Left lung (tissue), 4 donors: ENCODE measurements at regions not wholly inside any gene's neighbourhood (a gene's known extent, or its start where the extent isn't known, plus 50 kb on each side); places are given as distances from the start of the nearest gene placed in this dataset.
"Not testable (repeated sequence)": the region's sequence is repeated elsewhere in the genome, so short reads cannot be mapped to it uniquely, and the experiment has no call there.

Experiments used
- ATAC-seq: fragments of 200-7000 bp; cut with Tn5 transposase; one replicate; pipeline ENCODE4 v1.9.1; 2020; ENCODE audit warnings: moderate library complexity
- DNase-seq, 4 donors: peaks; one replicate each; pipeline ENCODE4 v3.0.0-alpha.2; 2013 to 2020
- H3K27ac ChIP-seq, 2 donors: fragments of 200-600 bp; sonication (generic) in 1 of 2; one replicate each; pipeline versions ENCODE4 v1.5.0 to v1.8.0; 2020 to 2021
- H3K27me3 ChIP-seq, 2 donors: fragments of 200-600 bp; sonication (generic) in 1 of 2; one replicate each; pipeline versions ENCODE4 v1.5.0 to v1.8.0; 2020 to 2021
- H3K36me3 ChIP-seq, 2 donors: fragments of 200-600 bp; sonication (generic) in 1 of 2; one replicate each; pipeline versions ENCODE4 v1.5.0 to v1.8.0; 2020 to 2021
- H3K4me1 ChIP-seq, 2 donors: fragments of 200-600 bp; one replicate each; pipeline ENCODE4 v1.8.0; 2021
- H3K4me3 ChIP-seq, 2 donors: fragments of 200-600 bp; sonication (generic) in 1 of 2; one replicate each; pipeline versions ENCODE4 v1.5.0 to v1.8.0; 2020 to 2021; ENCODE audit warnings: mild to moderate bottlenecking in 1 of 2
- H3K9me3 ChIP-seq, 2 donors: fragments of 200-600 bp; sonication (generic) in 1 of 2; one replicate each; pipeline versions ENCODE4 v1.5.0 to v1.8.0; 2020 to 2021
- intact Hi-C, 2 donors: fragments of 100-400 bp; cut with DNase I; formaldehyde crosslinking; loops; one replicate each; pipeline versions ENCODE4 v1.11.2 to v1.14.2; 2022
- donor health status: DM: no; HTN: yes; CAD: no.
- donor health status: DM: no; HTN: no; CAD: no.

- ATAC-seq, result not testable (repeated sequence)
Observed at GRCh38 chr2:131604652-131605051, 77.0 kb downstream of the CCDC74A start.

GRCh38 chr2:131606366-131606765 lies 78.7 kb downstream of the CCDC74A start:
- ATAC-seq, H3K27me3 ChIP-seq, H3K36me3 ChIP-seq, H3K4me3 ChIP-seq, DNase-seq, H3K4me1 ChIP-seq, intact Hi-C loops, H3K27ac ChIP-seq, H3K9me3 ChIP-seq: not testable (repeated sequence)

More at GRCh38 chr2:131604652-131605051, 77.0 kb downstream of the CCDC74A start:
- DNase-seq, H3K27me3 ChIP-seq, H3K4me1 ChIP-seq, H3K36me3 ChIP-seq, H3K4me3 ChIP-seq, H3K9me3 ChIP-seq, intact Hi-C loops, H3K27ac ChIP-seq: not testable (repeated sequence)

- H3K36me3 ChIP-seq, H3K27ac ChIP-seq, intact Hi-C loops, H3K4me1 ChIP-seq, H3K9me3 ChIP-seq, DNase-seq, ATAC-seq, H3K4me3 ChIP-seq, H3K27me3 ChIP-seq: not testable (repeated sequence)
Observed at GRCh38 chr2:131607056-131607455, 79.4 kb downstream of the CCDC74A start.

GRCh38 chr2:131614539-131614938 lies 86.9 kb downstream of the CCDC74A start:
- H3K27ac ChIP-seq, H3K36me3 ChIP-seq, H3K9me3 ChIP-seq, DNase-seq, ATAC-seq, H3K4me3 ChIP-seq, H3K27me3 ChIP-seq, H3K4me1 ChIP-seq, intact Hi-C loops: not testable (repeated sequence)

GRCh38 chr2:131618320-131618719 lies 90.6 kb downstream of the CCDC74A start:
- H3K9me3 ChIP-seq, ATAC-seq, H3K27me3 ChIP-seq, H3K4me1 ChIP-seq, H3K36me3 ChIP-seq, H3K4me3 ChIP-seq, DNase-seq, H3K27ac ChIP-seq, intact Hi-C loops: not testable (repeated sequence)

- intact Hi-C loops, H3K9me3 ChIP-seq, H3K4me3 ChIP-seq, H3K27ac ChIP-seq, ATAC-seq, DNase-seq, H3K4me1 ChIP-seq, H3K27me3 ChIP-seq, H3K36me3 ChIP-seq: not testable (repeated sequence)
Observed at GRCh38 chr2:131622874-131623273, 95.2 kb downstream of the CCDC74A start.

- H3K9me3 ChIP-seq, H3K4me1 ChIP-seq, H3K27me3 ChIP-seq, H3K4me3 ChIP-seq, H3K27ac ChIP-seq, H3K36me3 ChIP-seq, intact Hi-C loops, ATAC-seq: not testable (repeated sequence)
- DNase-seq, result peak in 1 of 4 donors; percentile 41
Observed at GRCh38 chr2:131626011-131626410, 98.3 kb downstream of the CCDC74A start.

GRCh38 chr2:131626565-131626964 lies 98.9 kb downstream of the CCDC74A start:
- intact Hi-C loops, H3K36me3 ChIP-seq, H3K4me1 ChIP-seq, ATAC-seq, H3K9me3 ChIP-seq, H3K27me3 ChIP-seq, H3K27ac ChIP-seq, H3K4me3 ChIP-seq: not testable (repeated sequence)
- peak in 1 of 4 donors; percentile 31 for DNase-seq

GRCh38 chr2:131627777-131628176 lies 100.1 kb downstream of the CCDC74A start:
- ATAC-seq, H3K4me1 ChIP-seq: not testable (repeated sequence)

GRCh38 chr2:131631648-131632047 lies 104.0 kb downstream of the CCDC74A start:
- H3K27ac ChIP-seq, H3K4me1 ChIP-seq, DNase-seq, intact Hi-C loops, H3K9me3 ChIP-seq, H3K36me3 ChIP-seq, H3K4me3 ChIP-seq, ATAC-seq, H3K27me3 ChIP-seq: not testable (repeated sequence)

More at GRCh38 chr2:131627777-131628176, 100.1 kb downstream of the CCDC74A start:
- H3K27me3 ChIP-seq, intact Hi-C loops, H3K9me3 ChIP-seq, H3K27ac ChIP-seq, H3K4me3 ChIP-seq, DNase-seq, H3K36me3 ChIP-seq: not testable (repeated sequence)

- peak in 1 of 4 donors; percentile 45 for DNase-seq
- intact Hi-C loops, H3K27ac ChIP-seq, H3K36me3 ChIP-seq, H3K9me3 ChIP-seq, ATAC-seq, H3K27me3 ChIP-seq, H3K4me1 ChIP-seq, H3K4me3 ChIP-seq: not testable (repeated sequence)
Observed at GRCh38 chr2:131633405-131633804, 105.7 kb downstream of the CCDC74A start.

- intact Hi-C loops, ATAC-seq, H3K4me3 ChIP-seq, H3K27ac ChIP-seq, H3K36me3 ChIP-seq, H3K27me3 ChIP-seq, H3K9me3 ChIP-seq, H3K4me1 ChIP-seq: not testable (repeated sequence)
- DNase-seq, result peak in 1 of 4 donors; percentile 40
Observed at GRCh38 chr2:131633827-131634695, 106.4 kb downstream of the CCDC74A start.
